NCI-H2029 treated with DMSO at 0.1 percent for 48 hours (cell line): ENCODE measurements at regions not wholly inside any gene's neighbourhood (a gene's known extent, or its start where the extent isn't known, plus 50 kb on each side); places are given as distances from the start of the nearest gene placed in this dataset.
A peak's percentile ranks its signal among the peaks of the same experiment; 100 is the strongest.

Experiments used
- DNase-seq: peaks from one replicate; lab custom pipeline; 2025; lab: John Stamatoyannopoulos, UW

- DNase-seq: no peak
These were observed 55.5 kb downstream of the MID1IP1 start for GRCh38 chrX:38856670-38857265.

DNA sequence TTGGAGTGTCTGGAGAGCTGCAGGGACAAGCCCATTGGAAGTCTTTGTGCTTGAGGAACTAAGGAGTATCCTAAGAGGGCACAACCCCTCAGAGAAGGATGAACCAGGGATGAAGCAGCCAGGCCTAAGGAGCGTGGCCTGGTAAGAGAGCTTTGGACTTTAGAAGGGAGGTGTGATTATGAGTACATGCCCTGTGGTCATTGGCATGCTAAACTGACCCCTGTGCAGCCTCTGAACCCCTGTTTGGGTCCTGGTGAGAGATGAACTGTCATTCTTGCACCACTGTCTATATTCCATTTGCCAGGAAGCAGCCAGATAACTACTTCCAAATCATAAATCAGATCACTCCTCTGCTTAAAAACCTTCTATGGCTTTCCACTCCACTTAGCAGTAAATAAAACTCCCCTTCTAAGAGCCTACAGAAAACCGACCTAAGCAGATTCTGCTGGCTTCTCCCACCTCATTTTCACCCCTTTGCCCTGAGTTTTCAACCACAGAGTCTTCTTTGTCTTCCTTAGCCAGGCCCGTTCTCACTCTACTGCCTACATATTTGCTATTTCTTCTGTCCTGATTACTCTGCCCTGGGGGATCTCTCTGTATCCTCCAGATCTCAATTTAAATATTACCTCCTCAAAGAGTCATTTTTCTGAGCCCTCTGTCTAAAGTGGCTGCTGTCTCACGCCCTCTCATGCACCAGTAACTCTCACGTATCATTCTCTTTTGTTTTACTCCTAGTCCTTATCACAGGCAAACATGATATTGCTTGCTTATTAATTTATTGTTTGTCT lies 56.7 kb downstream of the MID1IP1 start:
- DNase-seq: no peak

DNA sequence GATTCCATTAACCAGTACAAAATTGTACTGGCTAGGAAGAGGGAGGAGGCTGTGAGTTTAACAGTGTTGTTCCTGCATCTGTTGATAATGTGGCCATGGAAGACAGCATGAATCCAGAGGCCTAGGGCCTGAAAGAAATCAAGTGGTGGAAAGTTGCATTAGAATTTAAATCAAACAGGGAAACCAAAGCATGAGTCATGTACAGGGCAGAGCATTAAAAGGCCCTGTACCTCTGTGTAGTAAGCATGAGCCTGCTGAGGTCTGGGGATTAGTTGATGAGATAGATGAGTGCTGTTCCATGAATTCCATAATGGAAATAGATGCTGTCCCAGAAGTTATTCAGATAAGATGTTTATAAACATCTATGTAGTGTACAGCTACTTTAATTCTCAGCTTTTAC lies 58.3 kb downstream of the MID1IP1 start:
- no peak for DNase-seq

DNA sequence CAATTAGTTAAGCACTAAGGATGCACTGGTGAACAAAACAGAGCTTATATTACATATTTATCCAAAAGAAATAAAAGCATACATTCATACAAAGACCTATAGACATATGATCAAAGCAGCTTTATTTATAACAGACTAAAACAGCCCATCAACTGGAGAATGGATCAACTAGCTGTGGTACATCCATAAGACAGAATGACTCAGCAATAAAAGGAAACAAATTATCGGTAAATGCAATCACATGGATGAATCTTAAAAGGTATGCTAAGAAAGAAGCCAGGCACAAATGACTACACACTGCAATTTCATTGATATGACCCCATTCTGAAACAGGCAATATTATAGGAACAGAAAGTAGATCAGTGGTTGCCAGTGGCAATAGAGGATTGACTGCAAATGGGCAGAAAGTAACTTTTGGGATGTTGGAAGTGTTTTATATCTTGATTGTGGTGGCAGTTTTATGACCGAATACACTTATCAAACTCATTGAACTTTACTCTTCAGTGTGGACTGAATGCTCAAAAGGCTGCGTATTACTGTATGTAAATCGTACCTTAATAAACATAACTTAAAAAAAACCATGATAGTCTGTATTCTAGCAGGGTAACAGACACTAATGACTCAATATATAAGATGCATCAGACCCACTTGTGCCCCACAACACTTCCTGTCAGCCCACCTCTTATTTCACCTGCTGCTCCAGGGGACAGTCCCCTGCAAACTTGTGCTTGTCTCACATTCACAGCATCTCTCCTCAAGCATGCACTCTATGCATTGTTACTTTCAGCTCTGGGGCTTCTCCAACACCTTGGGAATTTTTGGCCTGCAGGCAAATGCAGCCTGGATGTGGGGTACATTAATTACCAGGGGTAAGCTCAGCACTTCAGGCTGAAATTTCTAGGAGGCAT lies 59.1 kb downstream of the MID1IP1 start:
- no peak for DNase-seq

- DNase-seq: no peak
These were observed 60.2 kb downstream of the MID1IP1 start for GRCh38 chrX:38861489-38861888.

GRCh38 chrX:38862100-38862499 lies 60.8 kb downstream of the MID1IP1 start:
- no peak for DNase-seq

DNA sequence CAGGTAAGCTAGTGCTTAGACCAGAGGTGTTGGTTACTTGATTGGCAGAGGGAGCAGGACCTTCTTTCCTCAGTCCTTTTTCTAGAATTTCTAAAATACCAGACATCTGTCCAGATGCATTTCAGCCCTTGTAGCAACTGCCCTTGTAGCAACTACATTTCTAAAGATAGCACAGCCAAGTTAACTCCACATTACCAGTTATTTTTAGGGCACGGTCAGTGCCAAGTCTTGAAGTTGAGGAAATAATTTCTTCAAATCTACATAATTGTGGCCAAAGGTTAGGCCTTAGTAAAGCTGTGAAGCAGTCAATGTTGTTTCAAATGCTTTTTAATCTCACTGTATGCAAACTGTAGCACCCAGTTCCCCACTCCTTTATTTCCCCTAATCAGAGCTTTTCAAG lies 62.9 kb downstream of the MID1IP1 start:
- no peak for DNase-seq

GRCh38 chrX:38868321-38868720 lies 67.1 kb downstream of the MID1IP1 start:
- no peak for DNase-seq

DNA sequence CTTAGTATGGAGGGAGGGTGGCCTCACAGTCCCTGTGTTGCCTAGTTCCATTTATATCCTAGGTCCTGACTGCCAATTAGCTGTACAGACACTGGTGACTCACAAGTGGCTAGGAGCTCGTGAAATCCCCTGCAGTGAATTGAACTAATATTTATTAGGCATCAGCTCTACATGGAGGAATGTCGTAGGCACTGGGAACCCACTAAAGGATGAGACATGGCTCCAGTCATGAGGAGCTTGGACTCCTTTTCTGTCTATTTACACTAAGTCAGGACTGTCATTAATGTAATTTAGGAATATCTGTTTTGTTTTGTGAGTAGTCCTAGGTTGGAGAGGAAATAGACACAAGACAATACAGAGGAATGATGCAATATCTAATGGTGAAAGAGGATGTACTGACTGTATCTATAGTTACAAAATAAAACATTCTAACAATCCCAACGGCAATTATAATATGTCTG lies 67.7 kb downstream of the MID1IP1 start:
- no peak for DNase-seq

- DNase-seq: no peak
These were observed 69.2 kb downstream of the MID1IP1 start for GRCh38 chrX:38870361-38870895.

DNA sequence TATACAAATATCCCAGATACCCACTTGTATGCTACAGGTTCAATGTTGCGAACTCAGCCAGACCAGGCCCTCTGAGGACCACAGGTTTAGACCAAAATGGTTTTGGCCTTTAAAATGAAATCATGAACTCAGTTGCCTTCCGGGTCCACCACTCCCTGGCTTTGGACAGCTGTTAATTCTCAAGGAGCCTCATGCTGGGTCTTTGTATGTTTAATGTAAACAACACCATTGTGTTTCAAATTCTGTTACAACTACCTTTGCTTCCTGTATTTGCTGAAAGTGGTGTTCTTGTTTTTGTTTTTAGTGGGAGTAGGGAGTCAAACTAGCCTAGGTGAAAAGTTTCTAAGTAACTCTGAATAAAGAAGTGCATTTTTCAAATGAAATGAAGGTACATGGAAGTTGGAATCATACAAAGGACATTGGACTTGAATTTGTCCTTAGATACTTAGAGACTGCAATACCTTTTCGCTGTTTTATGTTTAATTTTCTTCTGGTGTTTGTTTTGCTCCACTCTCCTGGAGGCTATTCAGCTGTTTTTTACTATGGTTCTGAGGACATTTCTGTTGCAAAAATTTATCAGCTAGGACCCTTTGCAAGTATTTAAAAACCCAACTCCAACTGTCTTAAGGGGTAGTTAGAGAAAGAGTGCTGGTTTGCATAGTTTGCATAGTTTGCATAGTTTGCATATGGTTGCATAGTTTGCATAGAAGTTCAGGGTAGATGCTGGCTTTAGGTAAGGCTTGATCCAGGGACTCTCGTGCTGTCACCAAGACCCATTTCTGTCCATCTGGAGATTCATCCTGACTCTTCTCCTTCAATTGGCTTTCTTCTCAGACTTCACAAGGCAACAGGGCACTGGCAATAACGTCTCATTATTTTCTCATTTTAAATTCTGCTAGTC lies 70.1 kb downstream of the MID1IP1 start:
- DNase-seq: no peak

- DNase-seq: no peak
These were observed 76.1 kb downstream of the MID1IP1 start for GRCh38 chrX:38877366-38877765.

DNA sequence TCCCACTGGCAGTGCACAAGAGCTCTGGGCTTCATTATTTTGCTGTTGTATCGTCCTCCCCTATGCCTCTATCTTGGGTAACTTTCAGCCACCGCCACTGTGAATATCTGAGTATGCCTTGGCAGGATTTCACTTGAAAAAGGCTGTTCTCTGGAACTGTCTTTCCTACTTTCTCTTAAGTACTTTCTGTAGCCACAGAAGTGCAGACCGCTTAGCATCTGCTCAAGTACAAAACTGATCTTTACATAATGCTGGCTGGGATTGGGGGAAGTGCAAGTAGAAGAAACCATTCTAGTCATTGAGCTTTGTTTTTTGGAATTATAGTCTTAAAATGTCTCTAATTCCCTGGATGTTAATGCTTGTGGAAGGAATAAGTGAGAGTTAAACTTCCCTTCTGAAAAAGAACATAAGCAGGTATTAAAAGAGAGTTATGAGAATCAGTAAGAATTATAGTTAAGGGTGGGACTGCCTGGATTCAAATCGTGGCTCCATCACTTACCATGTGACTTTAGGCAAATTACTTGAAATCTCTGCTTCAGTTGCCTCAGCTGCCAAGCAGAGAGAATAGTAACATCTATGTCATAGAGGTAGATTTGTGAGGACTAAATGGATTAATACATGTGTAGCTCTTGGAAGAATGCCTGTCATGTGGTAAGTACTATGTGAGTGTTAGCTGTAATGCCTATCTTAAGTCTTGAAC lies 77.5 kb downstream of the MID1IP1 start:
- no peak for DNase-seq

DNA sequence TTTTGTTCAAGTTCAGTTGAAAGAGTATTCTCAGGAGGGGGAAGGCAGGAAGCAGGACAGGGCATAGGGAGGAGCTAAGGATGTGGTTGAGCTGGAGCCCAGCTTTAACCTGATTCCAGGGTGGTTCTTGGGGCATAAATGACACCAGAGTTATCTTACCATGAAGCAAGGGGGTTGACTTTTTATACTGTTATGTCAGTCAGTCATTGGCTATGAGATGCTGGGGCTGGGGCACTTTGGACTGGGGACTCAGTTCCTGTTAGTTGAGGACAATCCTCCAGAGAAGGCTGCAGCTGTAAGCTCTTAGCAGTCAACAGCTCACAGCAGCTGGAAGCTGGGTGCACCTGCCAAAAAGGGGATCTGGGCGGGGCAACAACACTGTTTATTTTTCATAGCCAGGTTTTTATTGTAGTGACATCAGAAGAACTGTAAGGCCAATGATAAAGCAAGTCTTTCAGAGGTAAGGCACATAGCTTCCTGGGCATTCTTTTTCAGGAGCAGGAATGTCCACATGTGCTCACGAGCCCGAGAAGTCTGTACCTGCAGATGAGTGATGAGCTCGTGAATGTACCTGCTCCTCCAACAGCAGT lies 78.5 kb downstream of the MID1IP1 start:
- peak; percentile 10 for DNase-seq

- DNase-seq: no peak
These were observed 79.1 kb downstream of the MID1IP1 start for GRCh38 chrX:38880296-38880854.

DNA sequence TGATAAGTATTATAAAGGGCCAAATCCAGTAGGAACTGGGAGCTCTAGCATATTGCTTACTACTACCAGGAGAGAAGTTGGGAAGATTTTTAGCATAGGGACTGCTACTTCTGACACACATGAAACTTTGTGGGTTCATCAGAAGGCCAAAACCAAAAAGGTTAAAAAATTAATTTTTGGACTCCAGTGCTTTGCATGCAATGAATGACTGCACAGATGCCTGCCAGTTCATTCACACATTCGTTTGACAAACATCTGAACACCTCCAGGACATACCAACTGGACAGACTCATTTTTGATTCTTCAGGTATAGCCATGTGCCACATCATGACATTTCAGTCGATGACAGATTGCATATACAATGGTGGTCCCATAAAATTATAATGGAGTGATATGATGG lies 79.8 kb downstream of the MID1IP1 start:
- no peak for DNase-seq

DNA sequence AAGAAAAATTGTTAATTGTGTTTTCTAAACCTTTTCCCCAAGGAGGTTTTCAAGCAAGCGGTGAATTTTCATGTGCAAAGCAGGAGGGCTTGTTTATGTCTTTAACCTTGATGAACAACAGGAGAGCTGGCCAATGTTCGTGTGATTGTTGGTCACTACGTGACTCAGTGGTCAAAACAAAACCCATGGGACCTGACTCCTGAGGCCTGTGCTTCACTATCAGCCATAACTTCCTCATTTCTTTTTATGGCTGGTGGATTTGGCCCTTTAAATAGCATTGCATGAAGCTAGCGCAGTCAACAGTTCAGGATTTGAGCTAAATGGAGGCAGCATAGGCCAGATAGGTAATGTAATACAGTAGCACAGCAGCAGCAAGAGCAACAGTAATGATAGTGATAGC lies 80.5 kb downstream of the MID1IP1 start:
- no peak for DNase-seq

- DNase-seq: no peak
These were observed 81.8 kb downstream of the MID1IP1 start for GRCh38 chrX:38882894-38883626.

- no peak for DNase-seq
These were observed 84.9 kb downstream of the MID1IP1 start for GRCh38 chrX:38886112-38886511.
